ENCODE measurements at regions not wholly inside any gene's neighbourhood (a gene's known extent, or its start where the extent isn't known, plus 50 kb on each side); places are given as distances from the start of the nearest gene placed in this dataset.

GRCh38 chr3:56986347-56986746, 74.1 kb upstream of the SPATA12 start:
- Histone ChIP-seq H3K79me2 (ENCODE audit: insufficient read depth, low read length) (no peaks in the 10 kb centered on the region), H2AFZ (ENCODE audit: low read depth, low read length, poor library complexity, severe bottlenecking) (no peak overlapping the region), H3K4me2 (ENCODE audit: low read length) (no peak overlapping the region), H3K4me1 (ENCODE audit: control insufficient read depth in 1 of 2, insufficient read depth in 2 of 2, low read length in 2 of 2) (peaks cover 0 to 7% of the 10 kb centered on the region in 2 experiments; a peak in 2 of 4 replicates), H3K9ac (ENCODE audit: low read length) (no peak overlapping the region), H3K27me3 (ENCODE audit: insufficient read depth, low read length) (no peaks in the 10 kb centered on the region), H4K20me1 (ENCODE audit: insufficient read depth) (no peaks in the 10 kb centered on the region), H3K9me2 (ENCODE audit: insufficient read depth) (no peaks in the 10 kb centered on the region), H3K36me3 (ENCODE audit: control insufficient read depth in 1 of 2, insufficient read depth in 2 of 2, low read length in 2 of 2) (no peaks in the 10 kb centered on the region), H3K27ac (ENCODE audit: low read depth, low read length) (no peak overlapping the region), H3K4me3 (replicated peaks in 1 of 2; ENCODE audit: low read depth in 1 of 2, low read length in 2 of 2) (no peak overlapping the region), H3K9me3 (ENCODE audit: control insufficient read depth in 1 of 2, insufficient read depth in 1 of 2, low read depth in 1 of 2, low read length in 2 of 2) (no peaks in the 10 kb centered on the region)
- intact Hi-C loops (cut with micrococcal nuclease) = loop anchor here (5.0 kb wide), 1 partner anchor 644 kb away; no protein-coding TSS in a partner anchor
- DNase-seq (ENCODE audit: low read depth, low spot score) = no peak
- no peak for ATAC-seq
- BruUV-seq (replicated peaks) = no TSS peak
- TF ChIP-seq SRF (IDR thresholded peaks at IDR 0.05; ENCODE audit: low read depth) (no peak), SIN3A (IDR thresholded peaks at IDR 0.05; ENCODE audit: low read depth) (no peak), CBX3 (IDR thresholded peaks at IDR 0.05; ENCODE audit: low read depth) (no peak), CEBPB (IDR thresholded peaks at IDR 0.05; ENCODE audit: low read depth) (no peak), POLR2A (IDR thresholded peaks at IDR 0.05; ENCODE audit: borderline replicate concordance, extremely low read depth, insufficient read depth, insufficient read length) (no peak), SP1 (IDR thresholded peaks at IDR 0.05; ENCODE audit: low read depth) (no peak), REST (IDR thresholded peaks at IDR 0.05; ENCODE audit: low read depth) (no peak), ATF3 (IDR thresholded peaks at IDR 0.05) (no peak), ELF1 (IDR thresholded peaks at IDR 0.05; ENCODE audit: borderline replicate concordance, low read depth) (no peak), YY1 (IDR thresholded peaks at IDR 0.05; ENCODE audit: extremely low read depth, insufficient replicate concordance, low read depth, low read length) (no peak), TCF7L2 (IDR thresholded peaks at IDR 0.05; ENCODE audit: borderline replicate concordance, extremely low read depth, insufficient read depth, insufficient read length) (no peak), CTCF (IDR thresholded peaks at IDR 0.05 in 2 of 3, conservative IDR thresholded peaks at IDR 0.05 in 1 of 3; ENCODE audit: borderline replicate concordance in 1 of 3, insufficient read depth in 1 of 3, low read depth in 2 of 3, low read length in 2 of 3) (no peak), EZH2 (IDR thresholded peaks at IDR 0.05) (no peak), FOSL1 (IDR thresholded peaks at IDR 0.05; ENCODE audit: low read depth) (no peak), EZH2phosphoT487 (IDR thresholded peaks at IDR 0.05; ENCODE audit: borderline replicate concordance) (no peak), ZFX (IDR thresholded peaks at IDR 0.05) (no peak), ZBTB33 (IDR thresholded peaks at IDR 0.05; ENCODE audit: extremely low read depth, insufficient replicate concordance, low read length) (no peak), JUND (IDR thresholded peaks at IDR 0.05) (no peak)
- TF ChIP-seq, protein P1, sequence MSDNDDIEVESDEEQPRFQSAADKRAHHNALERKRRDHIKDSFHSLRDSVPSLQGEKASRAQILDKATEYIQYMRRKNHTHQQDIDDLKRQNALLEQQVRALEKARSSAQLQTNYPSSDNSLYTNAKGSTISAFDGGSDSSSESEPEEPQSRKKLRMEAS (IDR thresholded peaks at IDR 0.05) = no peak
- ChIA-PET RAD21 (ENCODE audit: low non-redundant PET in 1 of 2, low total read pairs in 2 of 2, uncharacterized antibody in 2 of 2, unreplicated experiment in 2 of 2) (interaction anchor here in 1 of 2 experiments (0.7 kb wide), 1 partner anchor 228 kb away, joined by 4 read pairs; no protein-coding TSS in a partner anchor), CTCF (interaction anchor here (0.7 to 1.2 kb wide), 2 partner anchors 247 to 284 kb away, joined by 3 read pairs; no protein-coding TSS in a partner anchor), POLR2A (no interaction called here)

Measured in HCT116 (cell line).